SK-N-SH (cell line): ENCODE measurements at regions not wholly inside any gene's neighbourhood (a gene's known extent, or its start where the extent isn't known, plus 50 kb on each side); places are given as distances from the start of the nearest gene placed in this dataset.

Experiments
- CHD2 ChIP-seq: fragments of 150-350 bp; IDR thresholded peaks from 2 replicates; pipeline ENCODE4 v1.6.1; 2018; ENCODE audit warnings: low read length; ENCODE audit not compliant: partially characterized antibody
- ELF1 ChIP-seq: IDR thresholded peaks from 2 replicates; pipeline ENCODE4 v1.4.0; 2012
- EZH2phosphoT487 ChIP-seq: fragments of 200-600 bp; sonication (generic); IDR thresholded peaks from 2 replicates; pipeline ENCODE4 v1.6.1; 2017; ENCODE audit warnings: low read depth, mixed run types, mild to moderate bottlenecking, antibody characterized with exemption, moderate library complexity, borderline replicate concordance
- FOXJ3 ChIP-seq: sonication (generic); formaldehyde crosslinking; IDR thresholded peaks from 2 replicates; pipeline ENCODE4 v1.5.1; 2020; ENCODE audit warnings: mild to moderate bottlenecking, missing genetic modification reagents
- GABPA ChIP-seq: IDR thresholded peaks from 2 replicates; pipeline ENCODE4 v1.4.0; 2012; ENCODE audit warnings: low read depth, mild to moderate bottlenecking
- IRF3 ChIP-seq: fragments of 150-350 bp; IDR thresholded peaks from 2 replicates; pipeline ENCODE4 v1.6.1; 2016; ENCODE audit warnings: mild to moderate bottlenecking, low read depth, low read length
- MEF2A ChIP-seq: IDR thresholded peaks from 2 replicates; pipeline ENCODE4 v1.4.0; 2012; ENCODE audit warnings: low read depth, borderline replicate concordance
- MXI1 ChIP-seq: IDR thresholded peaks from 2 replicates; pipeline ENCODE4 v1.6.1; 2012; ENCODE audit warnings: mild to moderate bottlenecking, low read depth, low read length, improper control_type of control experiment
- PBX3 ChIP-seq: IDR thresholded peaks from 2 replicates; pipeline ENCODE4; 2012
- POLR2AphosphoS5 ChIP-seq: IDR thresholded peaks from 2 replicates; pipeline ENCODE4 v1.6.1; 2012; ENCODE audit warnings: low read depth, low read length
- RAD21 ChIP-seq: IDR thresholded peaks from 2 replicates; pipeline ENCODE4 v1.6.1; 2012; ENCODE audit warnings: mild to moderate bottlenecking, low read length
- REST ChIP-seq: IDR thresholded peaks from 2 replicates; pipeline ENCODE4 v1.6.1; 2012; ENCODE audit warnings: mild to moderate bottlenecking, low read depth, low read length, moderate library complexity
- RXRA ChIP-seq: IDR thresholded peaks from 2 replicates; pipeline ENCODE4 v1.4.0; 2012; ENCODE audit warnings: low read depth, mild to moderate bottlenecking, borderline replicate concordance
- SIN3A ChIP-seq: IDR thresholded peaks from 2 replicates; pipeline ENCODE4 v1.6.1; 2012; ENCODE audit warnings: low read depth, mild to moderate bottlenecking, low read length, moderate library complexity, borderline replicate concordance
- SMC3 ChIP-seq: IDR thresholded peaks from 2 replicates; pipeline ENCODE4 v1.6.1; 2012; ENCODE audit warnings: low read depth, low read length, improper control_type of control experiment
- TAF1 ChIP-seq: IDR thresholded peaks from 2 replicates; pipeline ENCODE4 v1.6.1; 2012; ENCODE audit warnings: low read depth, mild to moderate bottlenecking, low read length, moderate library complexity, borderline replicate concordance
- TEAD4 ChIP-seq: IDR thresholded peaks from 2 replicates; pipeline ENCODE4 v1.4.0; 2012; ENCODE audit warnings: mild to moderate bottlenecking, borderline replicate concordance; ENCODE audit not compliant: insufficient read depth
- USF1 ChIP-seq: IDR thresholded peaks from 2 replicates; pipeline ENCODE4 v1.4.0; 2012; ENCODE audit warnings: low read depth, borderline replicate concordance
- YY1 ChIP-seq: IDR thresholded peaks from 2 replicates; pipeline ENCODE4 v1.4.0; 2012; ENCODE audit warnings: low read depth, mild to moderate bottlenecking

GRCh38 chr13:34155931-34156607 lies 338.1 kb downstream of the RFC3 start (continued):
- TF ChIP-seq REST (no peak), FOXJ3 (no peak), RXRA (peak; percentile 55; the same call in 1 of the 2 replicates), TAF1 (no peak), USF1 (no peak), EZH2phosphoT487 (no peak), RAD21 (no peak), SMC3 (no peak), YY1 (no peak), IRF3 (no peak), PBX3 (peak; percentile 55), POLR2AphosphoS5 (no peak; the same call in 1 of the 2 replicates), GABPA (no peak), MXI1 (no peak), TEAD4 (no peak), ELF1 (no peak), MEF2A (no peak), CHD2 (no peak), SIN3A (no peak)
